ENCODE measurements at regions not wholly inside any gene's neighbourhood (a gene's known extent, or its start where the extent isn't known, plus 50 kb on each side); places are given as distances from the start of the nearest gene placed in this dataset.

- TF ChIP-seq NONO (IDR thresholded peaks at IDR 0.05) = no peak
- no peak for TF ChIP-seq NONO (CRISPR knock-in tag; conservative IDR thresholded peaks at IDR 0.05)
- no peak for TF ChIP-seq GPN1 (CRISPR knock-in tag; IDR thresholded peaks at IDR 0.05; ENCODE audit: borderline replicate concordance)
- TF ChIP-seq ZNF468 (CRISPR knock-in tag; IDR thresholded peaks at IDR 0.05) = no peak
- TF ChIP-seq, protein P1, sequence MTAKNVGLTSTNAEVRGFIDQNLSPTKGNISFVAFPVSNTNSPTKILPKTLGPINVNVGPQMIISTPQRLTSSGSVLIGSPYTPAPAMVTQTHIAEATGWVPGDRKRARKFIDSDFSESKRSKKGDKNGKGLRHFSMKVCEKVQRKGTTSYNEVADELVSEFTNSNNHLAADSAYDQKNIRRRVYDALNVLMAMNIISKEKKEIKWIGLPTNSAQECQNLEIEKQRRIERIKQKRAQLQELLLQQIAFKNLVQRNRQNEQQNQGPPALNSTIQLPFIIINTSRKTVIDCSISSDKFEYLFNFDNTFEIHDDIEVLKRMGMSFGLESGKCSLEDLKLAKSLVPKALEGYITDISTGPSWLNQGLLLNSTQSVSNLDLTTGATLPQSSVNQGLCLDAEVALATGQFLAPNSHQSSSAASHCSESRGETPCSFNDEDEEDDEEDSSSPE (CRISPR knock-in tag; IDR thresholded peaks at IDR 0.05) = no peak
- TF ChIP-seq NR0B2 (CRISPR knock-in tag; IDR thresholded peaks at IDR 0.05) = no peak
- no peak for TF ChIP-seq HMG20B (CRISPR knock-in tag; conservative IDR thresholded peaks at IDR 0.05)
- TF ChIP-seq FOSL1 (CRISPR knock-in tag; IDR thresholded peaks at IDR 0.05; ENCODE audit: borderline replicate concordance) = no peak
These were observed 124.4 kb upstream of the ZC3H12C start (continued) for GRCh38 chr11:109968781-109969180.

DNA sequence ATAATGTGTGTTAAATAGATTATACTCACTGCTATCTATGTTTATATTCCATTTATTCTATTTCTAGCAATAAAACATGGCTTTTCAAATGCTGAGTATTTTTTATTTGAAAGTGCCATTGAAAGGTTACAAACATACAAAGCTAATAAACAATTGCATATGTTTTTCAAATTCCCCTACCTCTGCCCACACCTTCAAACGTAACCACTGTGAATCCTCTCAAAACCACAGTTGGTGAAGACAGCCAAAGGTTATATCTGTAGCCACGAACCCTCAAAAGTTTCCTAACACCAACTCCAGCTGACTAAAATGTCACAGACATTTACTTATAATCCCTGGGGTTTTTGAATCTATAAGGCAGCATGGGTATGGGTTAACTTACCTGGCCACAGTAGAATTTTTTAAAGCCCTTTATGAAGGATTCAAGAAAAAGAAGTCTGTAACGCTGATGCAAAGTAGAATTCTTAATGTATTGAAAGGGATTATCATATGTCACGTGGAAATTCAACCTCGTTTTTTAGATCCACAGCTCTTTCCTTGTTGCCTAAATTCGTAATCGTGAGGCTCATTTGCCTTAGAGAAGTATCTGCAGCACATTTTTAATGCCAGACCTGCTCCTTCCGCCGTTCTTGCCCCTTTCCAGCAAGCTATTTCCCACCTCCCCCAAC is 122.5 kb upstream of the ZC3H12C start:
- Histone ChIP-seq H3K4me2 (ENCODE audit: low read depth, low read length) (no peak overlapping the region), H3K79me2 (ENCODE audit: insufficient read depth, low read length) (no peaks in the 10 kb centered on the region), H3K36me3 (replicated peaks in 1 of 2; ENCODE audit: control insufficient read depth in 1 of 2, insufficient read depth in 2 of 2, low read length in 2 of 2) (no peaks in the 10 kb centered on the region), H3K27ac (ENCODE audit: extremely low read length, insufficient read depth, low read length) (no peak overlapping the region), H3K4me1 (ENCODE audit: insufficient read depth, low read length) (no peaks in the 10 kb centered on the region), H4K20me1 (ENCODE audit: insufficient read depth, low read length) (no peaks in the 10 kb centered on the region), H3K27me3 (ENCODE audit: control insufficient read depth in 1 of 2, insufficient read depth in 2 of 2, low read length in 2 of 2) (peaks cover 0 to 5% of the 10 kb centered on the region in 2 experiments; a peak in 1 of 5 replicates), H3K9me3 (ENCODE audit: low read length) (no peaks in the 10 kb centered on the region), H2AFZ (ENCODE audit: low read length) (no peak overlapping the region), H3K4me3 (replicated peaks in 1 of 3; ENCODE audit: insufficient read depth in 1 of 3, low read depth in 2 of 3, low read length in 3 of 3) (no peak overlapping the region), H3K9ac (ENCODE audit: insufficient read depth, low read depth, low read length) (no peak overlapping the region)
- WGBS (ENCODE audit: low lambda C conversion rate) = 11% methylated on average over 9 of the region's 9 CpGs
- intact Hi-C loops (cut with micrococcal nuclease; ENCODE audit: unreplicated experiment) = no loop called here
- CTCF ChIA-PET (ENCODE audit: low intra/inter-chr PET ratio, low total read pairs) = no interaction called here
- ATAC-seq (no peak), DNase-seq (ENCODE audit: low spot score) (no peak), FAIRE-seq (no peak)
- in situ Hi-C loops (cut with HindIII; ENCODE audit: extremely low pct_ligation_motif_present, low pct_unique_long_range_greater_than_20kb) = no loop called here
- POLR2A ChIA-PET = no interaction called here
- no TSS peak for BruUV-seq (replicated peaks)
- TF ChIP-seq, protein P2, sequence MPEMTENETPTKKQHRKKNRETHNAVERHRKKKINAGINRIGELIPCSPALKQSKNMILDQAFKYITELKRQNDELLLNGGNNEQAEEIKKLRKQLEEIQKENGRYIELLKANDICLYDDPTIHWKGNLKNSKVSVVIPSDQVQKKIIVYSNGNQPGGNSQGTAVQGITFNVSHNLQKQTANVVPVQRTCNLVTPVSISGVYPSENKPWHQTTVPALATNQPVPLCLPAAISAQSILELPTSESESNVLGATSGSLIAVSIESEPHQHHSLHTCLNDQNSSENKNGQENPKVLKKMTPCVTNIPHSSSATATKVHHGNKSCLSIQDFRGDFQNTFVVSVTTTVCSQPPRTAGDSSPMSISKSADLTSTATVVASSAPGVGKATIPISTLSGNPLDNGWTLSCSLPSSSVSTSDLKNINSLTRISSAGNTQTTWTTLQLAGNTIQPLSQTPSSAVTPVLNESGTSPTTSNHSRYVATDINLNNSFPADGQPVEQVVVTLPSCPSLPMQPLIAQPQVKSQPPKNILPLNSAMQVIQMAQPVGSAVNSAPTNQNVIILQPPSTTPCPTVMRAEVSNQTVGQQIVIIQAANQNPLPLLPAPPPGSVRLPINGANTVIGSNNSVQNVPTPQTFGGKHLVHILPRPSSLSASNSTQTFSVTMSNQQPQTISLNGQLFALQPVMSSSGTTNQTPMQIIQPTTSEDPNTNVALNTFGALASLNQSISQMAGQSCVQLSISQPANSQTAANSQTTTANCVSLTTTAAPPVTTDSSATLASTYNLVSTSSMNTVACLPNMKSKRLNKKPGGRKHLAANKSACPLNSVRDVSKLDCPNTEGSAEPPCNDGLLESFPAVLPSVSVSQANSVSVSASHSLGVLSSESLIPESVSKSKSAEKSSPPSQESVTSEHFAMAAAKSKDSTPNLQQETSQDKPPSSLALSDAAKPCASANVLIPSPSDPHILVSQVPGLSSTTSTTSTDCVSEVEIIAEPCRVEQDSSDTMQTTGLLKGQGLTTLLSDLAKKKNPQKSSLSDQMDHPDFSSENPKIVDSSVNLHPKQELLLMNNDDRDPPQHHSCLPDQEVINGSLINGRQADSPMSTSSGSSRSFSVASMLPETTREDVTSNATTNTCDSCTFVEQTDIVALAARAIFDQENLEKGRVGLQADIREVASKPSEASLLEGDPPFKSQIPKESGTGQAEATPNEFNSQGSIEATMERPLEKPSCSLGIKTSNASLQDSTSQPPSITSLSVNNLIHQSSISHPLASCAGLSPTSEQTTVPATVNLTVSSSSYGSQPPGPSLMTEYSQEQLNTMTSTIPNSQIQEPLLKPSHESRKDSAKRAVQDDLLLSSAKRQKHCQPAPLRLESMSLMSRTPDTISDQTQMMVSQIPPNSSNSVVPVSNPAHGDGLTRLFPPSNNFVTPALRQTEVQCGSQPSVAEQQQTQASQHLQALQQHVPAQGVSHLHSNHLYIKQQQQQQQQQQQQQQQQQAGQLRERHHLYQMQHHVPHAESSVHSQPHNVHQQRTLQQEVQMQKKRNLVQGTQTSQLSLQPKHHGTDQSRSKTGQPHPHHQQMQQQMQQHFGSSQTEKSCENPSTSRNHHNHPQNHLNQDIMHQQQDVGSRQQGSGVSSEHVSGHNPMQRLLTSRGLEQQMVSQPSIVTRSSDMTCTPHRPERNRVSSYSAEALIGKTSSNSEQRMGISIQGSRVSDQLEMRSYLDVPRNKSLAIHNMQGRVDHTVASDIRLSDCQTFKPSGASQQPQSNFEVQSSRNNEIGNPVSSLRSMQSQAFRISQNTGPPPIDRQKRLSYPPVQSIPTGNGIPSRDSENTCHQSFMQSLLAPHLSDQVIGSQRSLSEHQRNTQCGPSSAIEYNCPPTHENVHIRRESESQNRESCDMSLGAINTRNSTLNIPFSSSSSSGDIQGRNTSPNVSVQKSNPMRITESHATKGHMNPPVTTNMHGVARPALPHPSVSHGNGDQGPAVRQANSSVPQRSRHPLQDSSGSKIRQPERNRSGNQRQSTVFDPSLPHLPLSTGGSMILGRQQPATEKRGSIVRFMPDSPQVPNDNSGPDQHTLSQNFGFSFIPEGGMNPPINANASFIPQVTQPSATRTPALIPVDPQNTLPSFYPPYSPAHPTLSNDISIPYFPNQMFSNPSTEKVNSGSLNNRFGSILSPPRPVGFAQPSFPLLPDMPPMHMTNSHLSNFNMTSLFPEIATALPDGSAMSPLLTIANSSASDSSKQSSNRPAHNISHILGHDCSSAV (CRISPR knock-in tag; IDR thresholded peaks at IDR 0.05; ENCODE audit: borderline replicate concordance) = no peak
- TF ChIP-seq SMARCC2 (IDR thresholded peaks at IDR 0.05) (no peak), SPEN (CRISPR knock-in tag; IDR thresholded peaks at IDR 0.05; ENCODE audit: low read depth) (no peak), HNRNPUL1 (IDR thresholded peaks at IDR 0.05; ENCODE audit: low read depth, low read length) (no peak), NFRKB (IDR thresholded peaks at IDR 0.05) (no peak), ZFP41 (CRISPR knock-in tag; IDR thresholded peaks at IDR 0.05; ENCODE audit: borderline replicate concordance) (no peak), MIER3 (CRISPR knock-in tag; IDR thresholded peaks at IDR 0.05; ENCODE audit: borderline replicate concordance) (no peak)

All from HepG2 (cell line).